ENCODE measurements at regions not wholly inside any gene's neighbourhood (a gene's known extent, or its start where the extent isn't known, plus 50 kb on each side); places are given as distances from the start of the nearest gene placed in this dataset.

GRCh38 chr6:159378411-159379328 lies 209.5 kb downstream of the FNDC1 start:
- CTCF ChIA-PET = no interaction called here
- Mint-ChIP-seq H3K36me3 (ENCODE audit: insufficient read depth, unreplicated experiment) (no peaks in the 10 kb centered on the region), H3K27ac (ENCODE audit: unreplicated experiment) (no peak overlapping the region), H3K4me1 (ENCODE audit: low read depth, unreplicated experiment) (no peaks in the 10 kb centered on the region), H3K27me3 (ENCODE audit: insufficient read depth, unreplicated experiment) (peaks cover 18% of the 10 kb centered on the region), H3K4me3 (ENCODE audit: unreplicated experiment) (no peak overlapping the region), H3K9me3 (ENCODE audit: unreplicated experiment) (no peaks in the 10 kb centered on the region)
- no peak for DNase-seq
- H3K27me3 ChIP-seq (replicated peaks; ENCODE audit: control insufficient read depth, insufficient read depth, low read length) = no peaks in the 10 kb centered on the region
- no peak overlapping the region for H3K4me3 ChIP-seq (ENCODE audit: low read depth, low read length)
- no peak for TF ChIP-seq CTCF (IDR thresholded peaks at IDR 0.05; ENCODE audit: insufficient read depth in 1 of 2, low read depth in 1 of 2, low read length in 1 of 2, severe bottlenecking in 1 of 2, unreplicated experiment in 1 of 2)
- no peaks in the 10 kb centered on the region for H3K4me1 ChIP-seq
- H3K9me3 ChIP-seq = no peaks in the 10 kb centered on the region
- POLR2A ChIA-PET = no interaction called here
- no TSS peak for BruUV-seq (replicated peaks)
- H3K36me3 ChIP-seq (ENCODE audit: control insufficient read depth, insufficient read depth, low read length) = no peaks in the 10 kb centered on the region
- intact Hi-C loops (cut with micrococcal nuclease; ENCODE audit: unreplicated experiment) = no loop called here

DNA sequence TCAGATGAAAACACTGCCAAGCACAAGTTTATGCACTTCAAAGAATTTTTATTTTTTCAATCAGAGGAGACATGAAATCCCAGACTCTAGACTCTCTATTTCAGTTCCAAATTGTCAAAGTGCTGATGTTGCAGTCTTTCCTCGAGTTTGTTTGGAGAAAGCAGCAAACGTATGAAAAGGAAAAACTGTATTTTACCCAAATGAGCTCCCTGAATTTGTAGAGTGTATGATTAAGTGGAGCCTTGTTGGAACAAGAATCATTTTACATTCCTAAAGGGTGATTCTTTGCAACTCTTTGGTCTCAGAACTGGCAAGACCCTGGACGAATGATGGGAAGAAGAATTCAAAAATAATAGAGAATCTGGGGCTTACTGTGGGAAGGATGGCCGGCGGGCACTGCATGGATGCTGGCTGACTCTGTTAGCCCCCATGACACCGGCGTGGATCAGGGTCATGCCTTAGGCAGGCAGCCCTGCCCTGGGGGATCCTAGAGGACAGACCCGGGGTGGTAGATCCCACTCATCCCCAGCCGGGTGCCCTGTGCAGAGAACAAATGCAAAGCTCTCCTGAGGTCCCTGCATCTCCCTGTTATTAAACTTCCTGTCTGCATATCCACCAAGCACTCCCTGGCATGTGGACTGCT lies 207.4 kb downstream of the FNDC1 start:
- Mint-ChIP-seq H3K27me3 (ENCODE audit: insufficient read depth, unreplicated experiment) (peaks cover 22% of the 10 kb centered on the region), H3K9me3 (ENCODE audit: unreplicated experiment) (no peaks in the 10 kb centered on the region), H3K36me3 (ENCODE audit: insufficient read depth, unreplicated experiment) (no peaks in the 10 kb centered on the region), H3K4me3 (ENCODE audit: unreplicated experiment) (no peak overlapping the region), H3K27ac (ENCODE audit: unreplicated experiment) (no peak overlapping the region), H3K4me1 (ENCODE audit: low read depth, unreplicated experiment) (no peaks in the 10 kb centered on the region)
- ChIA-PET CTCF (no interaction called here), POLR2A (no interaction called here)
- Histone ChIP-seq H3K4me3 (ENCODE audit: low read depth, low read length) (no peak overlapping the region), H3K9me3 (no peaks in the 10 kb centered on the region), H3K4me1 (no peaks in the 10 kb centered on the region), H3K27me3 (replicated peaks; ENCODE audit: control insufficient read depth, insufficient read depth, low read length) (no peaks in the 10 kb centered on the region), H3K36me3 (ENCODE audit: control insufficient read depth, insufficient read depth, low read length) (no peaks in the 10 kb centered on the region)
- no peak for DNase-seq
- no TSS peak for BruUV-seq (replicated peaks)
- intact Hi-C loops (cut with micrococcal nuclease; ENCODE audit: unreplicated experiment) = no loop called here
- no peak for TF ChIP-seq CTCF (IDR thresholded peaks at IDR 0.05; ENCODE audit: insufficient read depth in 1 of 2, low read depth in 1 of 2, low read length in 1 of 2, severe bottlenecking in 1 of 2, unreplicated experiment in 1 of 2)

DNA sequence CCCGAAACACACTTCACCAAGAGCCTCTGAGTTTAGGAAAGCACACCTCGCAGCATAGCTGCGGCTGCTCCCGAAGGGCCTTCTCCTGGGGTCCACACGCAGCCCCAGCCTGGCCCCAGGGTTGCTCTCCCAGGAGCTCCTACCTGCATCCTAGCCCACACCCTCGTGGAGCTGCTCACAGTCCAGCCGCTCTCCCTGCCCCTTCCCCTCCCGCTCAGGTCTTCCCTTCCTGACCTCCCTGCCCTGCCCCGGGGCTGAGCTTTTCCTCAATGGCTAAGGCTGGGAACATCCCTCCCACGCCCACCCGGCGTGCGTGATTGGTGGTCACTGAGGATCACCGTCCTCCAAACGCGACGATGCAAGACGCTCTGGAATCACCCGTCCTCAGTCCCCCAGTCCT lies 205.8 kb downstream of the FNDC1 start:
- no peaks in the 10 kb centered on the region for H3K4me1 ChIP-seq
- H3K4me1 Mint-ChIP-seq (ENCODE audit: low read depth, unreplicated experiment) = no peaks in the 10 kb centered on the region
- BruUV-seq (replicated peaks) = no TSS peak
- no peak overlapping the region for H3K4me3 ChIP-seq (ENCODE audit: low read depth, low read length)
- DNase-seq = no peak
- H3K27me3 ChIP-seq (replicated peaks; ENCODE audit: control insufficient read depth, insufficient read depth, low read length) = no peaks in the 10 kb centered on the region
- H3K27ac Mint-ChIP-seq (ENCODE audit: unreplicated experiment) = no peak overlapping the region
- ChIA-PET CTCF (no interaction called here), POLR2A (no interaction called here)
- H3K9me3 ChIP-seq = no peaks in the 10 kb centered on the region
- no peaks in the 10 kb centered on the region for H3K36me3 Mint-ChIP-seq (ENCODE audit: insufficient read depth, unreplicated experiment)
- H3K9me3 Mint-ChIP-seq (ENCODE audit: unreplicated experiment) = no peaks in the 10 kb centered on the region
- H3K27me3 Mint-ChIP-seq (ENCODE audit: insufficient read depth, unreplicated experiment) = peaks cover 22% of the 10 kb centered on the region
- H3K36me3 ChIP-seq (ENCODE audit: control insufficient read depth, insufficient read depth, low read length) = no peaks in the 10 kb centered on the region
- no peak overlapping the region for H3K4me3 Mint-ChIP-seq (ENCODE audit: unreplicated experiment)
- intact Hi-C loops (cut with micrococcal nuclease; ENCODE audit: unreplicated experiment) = no loop called here
- TF ChIP-seq CTCF (IDR thresholded peaks at IDR 0.05; ENCODE audit: insufficient read depth in 1 of 2, low read depth in 1 of 2, low read length in 1 of 2, severe bottlenecking in 1 of 2, unreplicated experiment in 1 of 2) = no peak

Data from Caco-2 (cell line).